ENCODE measurements at regions not wholly inside any gene's neighbourhood (a gene's known extent, or its start where the extent isn't known, plus 50 kb on each side); places are given as distances from the start of the nearest gene placed in this dataset.

GRCh38 chr5:30832519-30832918 is 361.0 kb upstream of the CDH6 start (continued):
- TF ChIP-seq EZH2phosphoT487 (IDR thresholded peaks at IDR 0.05; ENCODE audit: unreplicated experiment): no peak
- TF ChIP-seq REST (IDR thresholded peaks at IDR 0.05; ENCODE audit: unreplicated experiment): no peak
- TF ChIP-seq ETS1 (IDR thresholded peaks at IDR 0.05): no peak
- no peak for TF ChIP-seq NANOG (IDR thresholded peaks at IDR 0.05; ENCODE audit: borderline replicate concordance)
- TF ChIP-seq ZNF114 (CRISPR knock-in tag; IDR thresholded peaks at IDR 0.05): no peak

GRCh38 chr5:30831605-30832004 is 361.9 kb upstream of the CDH6 start:
- Mint-ChIP-seq H3K4me1 (peaks cover 6% of the 10 kb centered on the region), H3K36me3 (ENCODE audit: low read depth) (peaks cover 3% of the 10 kb centered on the region; the same call in 2 of the 3 replicates), H3K27ac (no peak overlapping the region), H3K4me3 (no peak overlapping the region), H3K27me3 (ENCODE audit: insufficient read depth, low read depth, poor library complexity) (no peaks in the 10 kb centered on the region), H3K9me3 (peaks cover 5% of the 10 kb centered on the region; the same call in 1 of the 3 replicates)
- H3K27ac ChIP-seq (ENCODE audit: low read depth): no peak overlapping the region
- H3K4me2 ChIP-seq: no peak overlapping the region
- ATAC-seq (no peak), DNase-seq (ENCODE audit: low spot score) (no peak)
- peaks cover 7% of the 10 kb centered on the region; the same call in 1 of the 2 replicates for H3K4me1 ChIP-seq (ENCODE audit: insufficient read depth)
- H3K4me3 ChIP-seq: no peak overlapping the region
- H4K20me1 ChIP-seq (replicated peaks; ENCODE audit: insufficient read depth): no peaks in the 10 kb centered on the region
- H3K79me2 ChIP-seq (replicated peaks; ENCODE audit: insufficient read depth): no peaks in the 10 kb centered on the region
- H3F3A ChIP-seq (replicated peaks; ENCODE audit: low read depth): no peaks in the 10 kb centered on the region
- peaks cover 6% of the 10 kb centered on the region; the same call in 1 of the 2 replicates for H3K9me2 ChIP-seq (ENCODE audit: insufficient read depth)
- H2AFZ ChIP-seq: no peak overlapping the region
- no peaks in the 10 kb centered on the region for H3K27me3 ChIP-seq (ENCODE audit: insufficient read depth)
- no peaks in the 10 kb centered on the region for H3K36me3 ChIP-seq (ENCODE audit: insufficient read depth)
- no peak for TF ChIP-seq ZNF462 (CRISPR knock-in tag; IDR thresholded peaks at IDR 0.05)
- no peak for TF ChIP-seq EZH2 (IDR thresholded peaks at IDR 0.05; ENCODE audit: low read depth, unreplicated experiment)
- no peak for TF ChIP-seq CTCF (conservative IDR thresholded peaks at IDR 0.05; ENCODE audit: low read depth in 2 of 2)
- TF ChIP-seq REST (IDR thresholded peaks at IDR 0.05; ENCODE audit: unreplicated experiment): no peak
- TF ChIP-seq NANOG (IDR thresholded peaks at IDR 0.05; ENCODE audit: borderline replicate concordance): no peak

All from GM23338 (cell line).